ENCODE measurements at regions not wholly inside any gene's neighbourhood (a gene's known extent, or its start where the extent isn't known, plus 50 kb on each side); places are given as distances from the start of the nearest gene placed in this dataset.

GRCh38 chr2:172230889-172231401 lies 128.2 kb upstream of the DLX2 start:
- no peak for DNase-seq (ENCODE audit: low read depth)

- DNase-seq (ENCODE audit: low read depth) = no peak
Measured at GRCh38 chr2:172231508-172231907, 128.8 kb upstream of the DLX2 start.

- no peak for DNase-seq (ENCODE audit: low read depth)
Measured at GRCh38 chr2:172232708-172233396, 130.2 kb upstream of the DLX2 start.

GRCh38 chr2:172233987-172234715 lies 131.5 kb upstream of the DLX2 start:
- no peak for DNase-seq (ENCODE audit: low read depth)

GRCh38 chr2:172234716-172235691 lies 132.3 kb upstream of the DLX2 start:
- no peak for DNase-seq (ENCODE audit: low read depth)

- DNase-seq (ENCODE audit: low read depth) = no peak
Measured at GRCh38 chr2:172239944-172240590, 137.4 kb upstream of the DLX2 start.

GRCh38 chr2:172241222-172241621 lies 138.5 kb upstream of the DLX2 start:
- no peak for DNase-seq (ENCODE audit: low read depth)

- no peak for DNase-seq (ENCODE audit: low read depth)
Measured at GRCh38 chr2:172242471-172242870, 139.8 kb upstream of the DLX2 start.

GRCh38 chr2:172242961-172243360 lies 140.3 kb upstream of the DLX2 start:
- DNase-seq (ENCODE audit: low read depth) = no peak

GRCh38 chr2:172244419-172245130 lies 141.9 kb upstream of the DLX2 start:
- no peak for DNase-seq (ENCODE audit: low read depth)

GRCh38 chr2:172246649-172247048 lies 143.9 kb upstream of the DLX2 start:
- no peak for DNase-seq (ENCODE audit: low read depth)

GRCh38 chr2:172247203-172247602 lies 144.5 kb upstream of the DLX2 start:
- DNase-seq (ENCODE audit: low read depth) = no peak

- DNase-seq (ENCODE audit: low read depth) = no peak
Measured at GRCh38 chr2:172248381-172248780, 145.7 kb upstream of the DLX2 start.

- no peak for DNase-seq (ENCODE audit: low read depth)
Measured at GRCh38 chr2:172248785-172249187, 146.1 kb upstream of the DLX2 start.

- no peak for DNase-seq (ENCODE audit: low read depth)
Measured at GRCh38 chr2:172249334-172249733, 146.6 kb upstream of the DLX2 start.

- no peak for DNase-seq (ENCODE audit: low read depth)
Measured at GRCh38 chr2:172249986-172250385, 147.3 kb upstream of the DLX2 start.

- no peak for DNase-seq (ENCODE audit: low read depth)
Measured at GRCh38 chr2:172251231-172251630, 148.5 kb upstream of the DLX2 start.

GRCh38 chr2:172252154-172252553 lies 149.5 kb upstream of the DLX2 start:
- DNase-seq (ENCODE audit: low read depth) = no peak

- no peak for DNase-seq (ENCODE audit: low read depth)
Measured at GRCh38 chr2:172253190-172254052, 150.7 kb upstream of the DLX2 start.

- no peak for DNase-seq (ENCODE audit: low read depth)
Measured at GRCh38 chr2:172256886-172257285, 154.2 kb upstream of the DLX2 start.
